Karpas-422 (cell line): ENCODE measurements at regions not wholly inside any gene's neighbourhood (a gene's known extent, or its start where the extent isn't known, plus 50 kb on each side); places are given as distances from the start of the nearest gene placed in this dataset.

Experiments
- DNase-seq: peaks from one replicate; pipeline ENCODE4 v3.0.0-alpha.2; 2015
- H2AFZ ChIP-seq: fragments of 200-600 bp; sonication (generic); 2 replicates; pipeline ENCODE4 v1.6.1; 2014; ENCODE audit warnings: antibody characterized with exemption, low read length, mixed read lengths
- H3K27ac ChIP-seq: fragments of 200-600 bp; sonication (generic); 2 replicates; pipeline ENCODE4 v1.5.1; 2014; ENCODE audit warnings: mild to moderate bottlenecking, low read length, moderate library complexity
- H3K27me3 ChIP-seq: fragments of 200-600 bp; sonication (generic); 2 replicates; pipeline ENCODE4 v1.6.1; 2014; ENCODE audit warnings: low read length, mixed read lengths
- H3K36me3 ChIP-seq: fragments of 200-600 bp; sonication (generic); 2 replicates; pipeline ENCODE4 v1.6.1; 2014; ENCODE audit warnings: low read length, mixed read lengths; ENCODE audit not compliant: insufficient read depth
- H3K4me1 ChIP-seq: fragments of 200-600 bp; sonication (generic); 2 replicates; pipeline ENCODE4 v1.6.1; 2014; ENCODE audit warnings: mild to moderate bottlenecking, low read length, mixed read lengths
- H3K4me2 ChIP-seq: fragments of 200-600 bp; sonication (generic); 2 replicates; pipeline ENCODE4 v1.6.1; 2014; ENCODE audit warnings: low read length, low read depth, mild to moderate bottlenecking; ENCODE audit not compliant: poor library complexity, severe bottlenecking
- H3K4me3 ChIP-seq: fragments of 200-600 bp; sonication (generic); 2 replicates; pipeline ENCODE4 v1.5.1; 2014; ENCODE audit warnings: mild to moderate bottlenecking, antibody characterized with exemption, low read length, mixed read lengths
- H3K79me2 ChIP-seq: fragments of 200-600 bp; sonication (generic); 2 replicates; pipeline ENCODE4 v1.6.1; 2014; ENCODE audit warnings: mild to moderate bottlenecking, low read length, mixed read lengths
- H3K9ac ChIP-seq: fragments of 200-600 bp; sonication (generic); 2 replicates; pipeline ENCODE4 v1.6.0; 2014; ENCODE audit warnings: low read length
- H3K9me2 ChIP-seq: fragments of 200-600 bp; sonication (generic), shearing (Covaris generic); replicated peaks from 2 replicates; pipeline ENCODE4 v1.6.0; 2014; ENCODE audit warnings: mild to moderate bottlenecking, low read length, moderate library complexity; ENCODE audit not compliant: insufficient read depth
- H3K9me3 ChIP-seq: fragments of 300-700, 200-600 bp; sonication (generic); 2 replicates; pipeline ENCODE4 v1.6.1; 2014; ENCODE audit warnings: low read length, mixed read lengths
- H4K20me1 ChIP-seq: fragments of 200-600 bp; sonication (generic); 2 replicates; pipeline ENCODE4 v1.6.1; 2014; ENCODE audit warnings: mild to moderate bottlenecking, antibody characterized with exemption, low read length, low read depth; ENCODE audit not compliant: insufficient read depth

DNA sequence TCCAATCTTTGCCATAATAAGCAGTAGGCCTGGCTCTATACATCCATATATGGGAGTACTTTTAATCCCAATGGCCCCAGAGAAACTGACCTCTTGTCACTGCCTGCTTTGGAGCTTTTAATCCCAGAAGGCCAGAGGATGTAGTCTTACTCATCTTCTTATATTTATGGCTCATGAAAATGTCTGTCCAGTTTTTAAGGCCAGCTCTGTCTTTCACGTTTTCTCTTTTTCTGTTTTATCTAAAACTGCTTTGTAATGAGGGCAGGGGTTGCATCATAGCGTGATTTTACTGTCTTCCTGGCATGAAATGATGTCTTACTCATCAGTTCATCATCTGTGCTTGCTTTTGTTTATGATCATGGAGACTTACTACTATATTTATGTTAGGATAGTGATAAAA is 1094.9 kb downstream of the MAT2B start:
- no peak for DNase-seq
- H3K27me3 ChIP-seq, result no peaks in the 10 kb centered on the region
- no peak overlapping the region for H3K9ac ChIP-seq
- H3K4me3 ChIP-seq, result no peak overlapping the region
- H3K9me3 ChIP-seq, result peaks cover 9% of the 10 kb centered on the region
- H3K27ac ChIP-seq, result no peak overlapping the region
- H2AFZ ChIP-seq, result no peak overlapping the region
- H3K4me1 ChIP-seq, result no peaks in the 10 kb centered on the region
- H4K20me1 ChIP-seq, result no peaks in the 10 kb centered on the region
- no peaks in the 10 kb centered on the region for H3K9me2 ChIP-seq
- H3K4me2 ChIP-seq, result no peak overlapping the region
- H3K36me3 ChIP-seq, result no peaks in the 10 kb centered on the region
- H3K79me2 ChIP-seq, result no peaks in the 10 kb centered on the region

DNA sequence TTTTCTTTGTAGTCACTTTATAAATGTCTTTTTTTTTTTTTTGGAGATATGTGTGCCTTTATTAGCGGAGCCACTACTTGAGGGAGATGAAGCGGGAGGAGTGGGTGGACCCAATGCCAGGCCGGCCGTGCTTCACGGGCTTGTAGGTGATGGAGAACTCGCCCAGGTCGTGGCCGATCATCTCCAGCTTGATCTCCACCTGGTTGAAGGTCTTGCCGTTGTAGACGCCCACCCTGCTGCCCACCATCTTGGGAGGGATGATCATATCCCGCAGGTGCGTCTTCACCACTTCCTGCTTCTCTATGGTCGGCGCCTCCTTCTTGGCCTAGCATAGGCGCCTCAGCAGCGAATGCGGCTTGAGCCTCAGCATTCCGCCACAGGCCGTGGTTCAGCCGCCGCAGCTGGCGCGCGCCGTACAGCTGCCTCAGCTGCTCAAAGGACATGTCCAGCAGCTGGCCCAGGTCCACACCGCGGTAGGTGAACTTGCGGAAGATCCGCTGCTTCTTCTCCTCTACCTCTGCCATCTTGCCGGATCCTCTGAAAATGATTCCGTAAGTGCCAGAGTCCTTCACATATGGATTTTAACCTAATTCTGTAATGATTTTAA is 1095.6 kb downstream of the MAT2B start:
- no peak for DNase-seq
- Histone ChIP-seq H3K9me3 (peaks cover 9% of the 10 kb centered on the region), H3K4me2 (no peak overlapping the region), H3K79me2 (no peaks in the 10 kb centered on the region), H3K27ac (no peak overlapping the region), H2AFZ (no peak overlapping the region), H4K20me1 (no peaks in the 10 kb centered on the region), H3K4me1 (no peaks in the 10 kb centered on the region), H3K36me3 (no peaks in the 10 kb centered on the region), H3K27me3 (no peaks in the 10 kb centered on the region), H3K9me2 (no peaks in the 10 kb centered on the region), H3K9ac (no peak overlapping the region), H3K4me3 (no peak overlapping the region)

DNA sequence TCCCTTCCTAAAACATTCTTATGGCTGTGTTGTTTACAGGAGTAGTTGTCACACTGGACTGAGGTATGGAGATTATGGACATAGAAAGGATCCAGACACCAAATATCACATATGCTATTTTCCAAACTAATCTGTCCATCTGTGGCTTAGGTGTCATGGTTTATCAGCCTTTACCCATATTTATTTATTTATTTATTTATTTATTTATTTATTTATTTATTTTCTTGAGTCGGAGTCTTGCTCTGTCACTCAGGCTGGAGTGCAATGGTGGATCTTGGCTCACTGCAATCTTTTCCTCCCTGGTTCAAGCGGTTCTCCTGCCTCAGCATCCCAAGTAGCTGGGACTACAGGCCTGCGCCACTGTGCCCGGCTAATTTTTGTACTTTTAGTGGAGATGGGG is 1103.1 kb downstream of the MAT2B start:
- no peak for DNase-seq
- no peaks in the 10 kb centered on the region for H3K27me3 ChIP-seq
- no peaks in the 10 kb centered on the region for H3K79me2 ChIP-seq
- no peaks in the 10 kb centered on the region for H3K4me1 ChIP-seq
- H3K9me2 ChIP-seq, result no peaks in the 10 kb centered on the region
- peaks cover 18% of the 10 kb centered on the region for H3K9me3 ChIP-seq
- H2AFZ ChIP-seq, result no peak overlapping the region
- no peaks in the 10 kb centered on the region for H3K36me3 ChIP-seq
- no peak overlapping the region for H3K4me2 ChIP-seq
- no peaks in the 10 kb centered on the region for H4K20me1 ChIP-seq
- no peak overlapping the region for H3K4me3 ChIP-seq
- no peak overlapping the region for H3K9ac ChIP-seq
- no peak overlapping the region for H3K27ac ChIP-seq

DNA sequence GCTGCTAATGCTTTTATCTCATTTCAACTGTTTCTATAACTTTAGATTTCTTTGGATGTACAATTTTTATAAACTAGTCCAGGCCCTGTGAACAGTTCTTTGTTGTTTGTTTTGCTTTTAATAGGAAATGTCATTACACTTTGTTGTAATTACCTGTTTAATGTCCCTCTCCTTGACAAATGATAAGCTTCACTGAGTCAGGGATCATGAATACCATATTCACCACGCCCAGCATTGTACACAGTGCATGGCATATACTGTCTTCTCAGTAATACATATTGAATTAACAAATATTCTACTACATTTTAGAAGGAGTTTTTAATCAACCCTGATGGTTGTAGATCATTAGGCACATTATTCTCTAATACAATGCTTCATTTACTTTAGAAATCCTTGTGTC is 1105.0 kb downstream of the MAT2B start:
- no peak for DNase-seq
- peaks cover 18% of the 10 kb centered on the region for H3K9me3 ChIP-seq
- H3K9ac ChIP-seq, result no peak overlapping the region
- no peaks in the 10 kb centered on the region for H3K4me1 ChIP-seq
- no peak overlapping the region for H3K4me3 ChIP-seq
- H2AFZ ChIP-seq, result no peak overlapping the region
- H3K4me2 ChIP-seq, result no peak overlapping the region
- no peaks in the 10 kb centered on the region for H3K79me2 ChIP-seq
- no peaks in the 10 kb centered on the region for H4K20me1 ChIP-seq
- H3K27me3 ChIP-seq, result no peaks in the 10 kb centered on the region
- H3K27ac ChIP-seq, result no peak overlapping the region
- H3K36me3 ChIP-seq, result no peaks in the 10 kb centered on the region
- no peaks in the 10 kb centered on the region for H3K9me2 ChIP-seq

DNA sequence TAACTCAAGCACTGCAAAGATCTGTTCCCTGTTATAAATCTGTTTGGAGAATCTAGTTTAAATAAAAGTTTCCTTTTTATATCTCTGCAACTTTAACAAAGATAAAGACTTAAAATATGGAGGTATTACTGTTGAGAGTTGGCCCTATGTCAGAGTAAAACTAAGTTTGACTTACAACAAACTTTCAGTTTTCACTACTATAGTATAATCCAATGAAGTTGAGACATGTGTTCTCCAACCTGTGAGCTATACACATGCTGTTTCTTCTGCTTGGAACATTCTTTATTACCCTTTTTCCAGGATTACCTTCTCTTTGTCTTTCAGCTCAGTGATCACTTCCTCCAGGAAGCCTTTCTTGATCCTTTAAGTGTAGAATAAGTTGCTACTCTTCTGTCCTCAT is 1109.3 kb downstream of the MAT2B start:
- Histone ChIP-seq H3K4me2 (no peak overlapping the region), H3K79me2 (no peaks in the 10 kb centered on the region), H2AFZ (no peak overlapping the region), H3K36me3 (no peaks in the 10 kb centered on the region), H3K9me3 (peaks cover 17% of the 10 kb centered on the region; the same call in 1 of the 2 replicates), H3K9ac (no peak overlapping the region), H3K9me2 (no peaks in the 10 kb centered on the region), H3K4me1 (no peaks in the 10 kb centered on the region), H3K27ac (no peak overlapping the region), H3K27me3 (no peaks in the 10 kb centered on the region), H3K4me3 (no peak overlapping the region), H4K20me1 (no peaks in the 10 kb centered on the region)
- no peak for DNase-seq

DNA sequence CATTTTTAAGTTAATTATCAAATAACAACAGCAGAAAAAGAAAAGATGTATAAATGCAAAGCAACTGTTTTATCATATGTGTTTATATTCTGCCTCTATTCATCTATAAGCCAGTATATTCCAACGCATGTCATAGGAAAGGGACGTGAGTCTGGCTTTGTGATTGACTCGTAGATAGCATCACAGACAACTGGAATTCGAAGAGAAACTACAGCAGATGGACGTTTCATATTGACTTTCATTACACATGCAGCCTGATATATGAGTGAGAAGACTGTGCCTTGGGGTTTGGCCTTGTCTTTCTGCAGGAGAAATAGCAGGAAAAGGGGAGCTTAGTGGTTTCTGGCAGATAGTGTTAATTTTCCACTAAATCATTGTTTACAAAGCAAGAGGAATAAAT is 1111.9 kb downstream of the MAT2B start:
- no peak overlapping the region for H3K4me2 ChIP-seq
- no peak overlapping the region for H3K9ac ChIP-seq
- H3K36me3 ChIP-seq, result no peaks in the 10 kb centered on the region
- no peaks in the 10 kb centered on the region for H3K9me2 ChIP-seq
- H3K27ac ChIP-seq, result no peak overlapping the region
- H3K27me3 ChIP-seq, result no peaks in the 10 kb centered on the region
- H3K79me2 ChIP-seq, result no peaks in the 10 kb centered on the region
- H3K4me3 ChIP-seq, result no peak overlapping the region
- no peaks in the 10 kb centered on the region for H3K4me1 ChIP-seq
- no peak for DNase-seq
- H4K20me1 ChIP-seq, result no peaks in the 10 kb centered on the region
- no peak overlapping the region for H2AFZ ChIP-seq
- peaks cover 13% of the 10 kb centered on the region for H3K9me3 ChIP-seq

DNA sequence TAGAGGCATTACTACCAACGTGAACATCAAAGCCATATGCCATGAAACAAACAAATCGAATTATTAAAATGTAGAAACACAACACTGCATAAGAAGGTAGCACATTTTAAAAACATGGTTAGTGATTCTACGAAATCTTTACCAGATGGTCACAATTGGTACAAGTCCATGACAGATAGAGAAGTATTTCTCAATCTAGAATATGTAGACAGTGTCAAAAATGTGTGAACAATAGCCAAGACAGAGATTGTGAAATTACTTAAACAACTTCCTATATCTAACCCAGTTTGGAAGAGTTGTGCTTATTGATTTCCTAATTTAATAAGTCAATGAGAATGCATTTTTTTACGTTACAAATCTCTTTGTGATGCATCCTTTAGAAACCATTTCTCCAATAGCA is 1121.6 kb downstream of the MAT2B start:
- no peaks in the 10 kb centered on the region for H4K20me1 ChIP-seq
- H3K79me2 ChIP-seq, result no peaks in the 10 kb centered on the region
- H3K9ac ChIP-seq, result no peak overlapping the region
- H3K9me3 ChIP-seq, result peaks cover 26% of the 10 kb centered on the region
- H3K27ac ChIP-seq, result no peak overlapping the region
- H3K9me2 ChIP-seq, result no peaks in the 10 kb centered on the region
- no peak overlapping the region for H3K4me3 ChIP-seq
- no peaks in the 10 kb centered on the region for H3K27me3 ChIP-seq
- DNase-seq, result no peak
- no peaks in the 10 kb centered on the region for H3K4me1 ChIP-seq
- H3K36me3 ChIP-seq, result no peaks in the 10 kb centered on the region
- no peak overlapping the region for H3K4me2 ChIP-seq
- H2AFZ ChIP-seq, result no peak overlapping the region

DNA sequence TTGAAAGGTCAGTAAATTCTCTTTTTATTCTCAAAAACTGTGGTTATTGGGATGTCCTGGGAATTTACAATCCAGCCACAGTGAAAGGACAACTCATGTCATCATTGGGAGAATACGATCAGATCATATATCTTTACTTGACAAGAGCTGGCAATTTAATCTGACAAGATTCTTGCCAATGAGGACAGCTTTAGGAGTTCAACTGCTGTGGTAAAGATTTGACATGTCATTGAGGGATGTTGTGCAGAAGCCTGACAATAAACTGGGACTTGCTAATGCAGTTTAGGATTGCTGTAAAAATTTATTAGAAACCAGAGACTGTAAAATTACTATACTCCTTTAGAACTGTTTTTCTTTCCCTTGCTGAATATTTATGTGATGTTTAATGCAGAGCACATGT is 1131.0 kb downstream of the MAT2B start:
- no peaks in the 10 kb centered on the region for H3K4me1 ChIP-seq
- no peaks in the 10 kb centered on the region for H3K27me3 ChIP-seq
- no peaks in the 10 kb centered on the region for H4K20me1 ChIP-seq
- H3K27ac ChIP-seq, result no peak overlapping the region
- no peak overlapping the region for H2AFZ ChIP-seq
- H3K9me3 ChIP-seq, result peaks cover 22% of the 10 kb centered on the region
- no peaks in the 10 kb centered on the region for H3K79me2 ChIP-seq
- H3K4me3 ChIP-seq, result no peak overlapping the region
- no peak overlapping the region for H3K9ac ChIP-seq
- H3K9me2 ChIP-seq, result no peaks in the 10 kb centered on the region
- no peaks in the 10 kb centered on the region for H3K36me3 ChIP-seq
- no peak for DNase-seq
- no peak overlapping the region for H3K4me2 ChIP-seq
